ENCODE measurements at regions not wholly inside any gene's neighbourhood (a gene's known extent, or its start where the extent isn't known, plus 50 kb on each side); places are given as distances from the start of the nearest gene placed in this dataset.
A peak's percentile ranks its signal among the peaks of the same experiment; 100 is the strongest.
"Not testable (repeated sequence)": the region's sequence is repeated elsewhere in the genome, so short reads cannot be mapped to it uniquely, and the experiment has no call there.

DNA sequence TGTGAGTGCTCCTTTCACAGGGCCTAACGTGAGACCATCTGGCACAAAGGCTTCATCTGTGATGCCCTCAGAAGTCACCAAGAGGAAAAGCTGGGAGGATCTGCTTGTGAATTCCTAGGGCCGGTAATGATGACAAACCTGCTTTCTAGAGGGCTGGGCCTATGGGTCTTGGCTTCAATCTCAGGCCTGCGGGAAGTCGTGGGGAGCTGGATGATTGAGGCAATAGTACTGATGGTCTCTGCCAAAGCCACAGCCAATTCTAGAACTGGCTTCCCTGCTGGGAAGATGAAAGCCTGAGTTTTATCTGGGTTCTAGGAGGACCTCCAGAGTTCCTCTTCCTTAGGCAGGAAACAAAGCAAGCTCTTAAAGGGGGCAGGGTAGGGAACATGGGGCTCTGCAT, 102.7 kb downstream of the TMEM215 start:
- Mint-ChIP-seq H3K36me3 (ENCODE audit: low read depth) (no peaks in the 10 kb centered on the region), H3K9me3 (ENCODE audit: low read depth) (no peaks in the 10 kb centered on the region), H3K4me3 (no peak overlapping the region), H3K27me3 (no peaks in the 10 kb centered on the region), H3K27ac (no peak overlapping the region), H3K4me1 (no peaks in the 10 kb centered on the region)
- CTCF ChIA-PET, result no interaction called here
- POLR2A ChIA-PET, result no interaction called here
- DNase-seq, result no peak
- no peak for ATAC-seq
- intact Hi-C loops (cut with DNase I, micrococcal nuclease), result loop anchor here in 1 of 2 experiments (10.0 kb wide), 1 partner anchor 51 kb away; no protein-coding TSS in a partner anchor

- peaks cover 13% of the 10 kb centered on the region for H3K27me3 Mint-ChIP-seq
- H3K36me3 Mint-ChIP-seq (ENCODE audit: low read depth); DNase-seq; intact Hi-C loops (cut with DNase I, micrococcal nuclease); H3K9me3 Mint-ChIP-seq (ENCODE audit: low read depth); H3K27ac Mint-ChIP-seq; ATAC-seq; POLR2A ChIA-PET; H3K4me1 Mint-ChIP-seq; H3K4me3 Mint-ChIP-seq; CTCF ChIA-PET: not testable (repeated sequence)
Measured at GRCh38 chr9:32894485-32894884, 106.9 kb downstream of the APTX start.

GRCh38 chr9:32899181-32899580, 102.2 kb downstream of the APTX start:
- CTCF ChIA-PET, result no interaction called here

GRCh38 chr9:32899761-32900160, 101.7 kb downstream of the APTX start:
- Mint-ChIP-seq H3K9me3 (ENCODE audit: low read depth) (peaks cover 6% of the 10 kb centered on the region), H3K36me3 (ENCODE audit: low read depth) (peaks cover 2% of the 10 kb centered on the region), H3K27ac (no peak overlapping the region), H3K27me3 (peaks cover 13% of the 10 kb centered on the region), H3K4me3 (no peak overlapping the region), H3K4me1 (no peaks in the 10 kb centered on the region)
- no peak for ATAC-seq
- intact Hi-C loops (cut with DNase I, micrococcal nuclease), result no loop called here
- DNase-seq, result no peak
- ChIA-PET POLR2A (interaction anchor here (0.7 kb wide), 1 partner anchor 9 kb away, joined by 3 read pairs; no protein-coding TSS in a partner anchor), CTCF (no interaction called here)

More at GRCh38 chr9:32899181-32899580, 102.2 kb downstream of the APTX start:
- peaks cover 2% of the 10 kb centered on the region for H3K36me3 Mint-ChIP-seq (ENCODE audit: low read depth)
- peaks cover 15% of the 10 kb centered on the region for H3K27me3 Mint-ChIP-seq
- POLR2A ChIA-PET, result no interaction called here
- H3K9me3 Mint-ChIP-seq (ENCODE audit: low read depth), result peaks cover 6% of the 10 kb centered on the region
- DNase-seq, result no peak
- no peak overlapping the region for H3K4me3 Mint-ChIP-seq
- H3K4me1 Mint-ChIP-seq, result no peaks in the 10 kb centered on the region
- peak; percentile 49 for ATAC-seq
- intact Hi-C loops (cut with DNase I, micrococcal nuclease), result no loop called here
- H3K27ac Mint-ChIP-seq, result no peak overlapping the region

GRCh38 chr9:32906213-32906612, 95.2 kb downstream of the APTX start:
- H3K27ac Mint-ChIP-seq, result no peak overlapping the region
- ATAC-seq (no peak), DNase-seq (no peak)
- H3K36me3 Mint-ChIP-seq (ENCODE audit: low read depth), result no peaks in the 10 kb centered on the region
- H3K9me3 Mint-ChIP-seq (ENCODE audit: low read depth), result no peaks in the 10 kb centered on the region
- POLR2A ChIA-PET, result no interaction called here
- no peak overlapping the region for H3K4me3 Mint-ChIP-seq
- intact Hi-C loops (cut with DNase I, micrococcal nuclease), result no loop called here
- CTCF ChIA-PET, result interaction anchor here (0.7 kb wide), 1 partner anchor 16 kb away, joined by 4 read pairs; no protein-coding TSS in a partner anchor
- H3K4me1 Mint-ChIP-seq, result no peaks in the 10 kb centered on the region
- H3K27me3 Mint-ChIP-seq, result peaks cover 11% of the 10 kb centered on the region

- H3K4me1 Mint-ChIP-seq, result no peaks in the 10 kb centered on the region
- intact Hi-C loops (cut with DNase I, micrococcal nuclease), result loop anchor here in 1 of 2 experiments (10.0 kb wide), 1 partner anchor 141 kb away; no protein-coding TSS in a partner anchor
- no peaks in the 10 kb centered on the region for H3K36me3 Mint-ChIP-seq (ENCODE audit: low read depth)
- H3K4me3 Mint-ChIP-seq, result no peak overlapping the region
- DNase-seq (no peak), ATAC-seq (no peak)
- no peaks in the 10 kb centered on the region for H3K9me3 Mint-ChIP-seq (ENCODE audit: low read depth)
- CTCF ChIA-PET, result no interaction called here
- POLR2A ChIA-PET, result no interaction called here
- H3K27ac Mint-ChIP-seq, result no peak overlapping the region
- H3K27me3 Mint-ChIP-seq, result peaks cover 4% of the 10 kb centered on the region
Measured at GRCh38 chr9:32915802-32916201, 85.6 kb downstream of the APTX start.

DNA sequence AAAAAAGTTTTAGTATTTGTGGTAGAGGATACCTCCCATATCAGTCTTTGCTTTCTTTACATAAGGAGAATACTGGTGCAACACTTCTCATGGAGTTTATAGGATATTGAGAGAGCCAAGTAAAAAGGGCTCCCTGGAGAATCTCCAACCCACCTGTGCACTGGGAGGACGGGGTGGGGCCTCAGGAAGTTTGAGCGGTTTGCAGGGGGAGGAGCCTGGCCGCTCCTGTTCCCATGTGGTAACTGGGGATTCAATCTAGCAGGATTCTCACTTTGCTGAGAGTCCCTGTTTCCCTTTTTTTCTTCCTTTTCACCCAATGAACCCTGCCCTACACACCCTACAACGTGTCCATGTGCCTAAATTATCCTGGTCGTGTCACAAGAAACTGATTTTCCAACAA, 82.8 kb downstream of the APTX start:
- ATAC-seq (no peak), DNase-seq (no peak)
- intact Hi-C loops (cut with DNase I, micrococcal nuclease), result loop anchor here in 1 of 2 experiments (10.0 kb wide), 1 partner anchor 144 kb away; no protein-coding TSS in a partner anchor
- ChIA-PET CTCF (interaction anchor here (0.6 kb wide), 1 partner anchor 51 kb away, joined by 3 read pairs; no protein-coding TSS in a partner anchor), POLR2A (no interaction called here)
- H3K27ac Mint-ChIP-seq, result no peak overlapping the region
- H3K36me3 Mint-ChIP-seq (ENCODE audit: low read depth), result no peaks in the 10 kb centered on the region
- peaks cover 3% of the 10 kb centered on the region for H3K27me3 Mint-ChIP-seq
- no peak overlapping the region for H3K4me3 Mint-ChIP-seq
- H3K9me3 Mint-ChIP-seq (ENCODE audit: low read depth), result no peaks in the 10 kb centered on the region
- no peaks in the 10 kb centered on the region for H3K4me1 Mint-ChIP-seq
